ENCODE measurements at regions not wholly inside any gene's neighbourhood (a gene's known extent, or its start where the extent isn't known, plus 50 kb on each side); places are given as distances from the start of the nearest gene placed in this dataset.

DNA sequence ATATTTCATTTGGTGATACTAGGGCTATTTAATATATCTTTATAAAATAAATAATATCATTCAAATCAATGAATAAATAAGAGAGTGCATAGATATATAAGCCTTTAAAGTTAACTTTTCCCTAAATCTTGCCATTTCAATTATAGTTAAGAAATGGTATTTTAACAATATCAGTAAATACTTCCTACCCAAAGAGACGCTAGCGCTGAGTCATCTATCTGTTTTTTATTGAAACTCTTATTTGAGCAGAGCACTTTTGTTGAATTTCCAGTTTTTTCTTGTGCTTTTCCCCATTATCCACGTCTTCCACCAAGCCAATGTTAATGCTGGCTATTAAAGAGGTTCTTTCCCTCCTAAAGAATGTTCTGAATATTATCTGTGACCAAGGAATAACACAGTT is 639.3 kb downstream of the DSC3 start:
- no peak overlapping the region for H3K27ac ChIP-seq (ENCODE audit: insufficient read depth, low read length)
- H3K9me3 ChIP-seq (ENCODE audit: control insufficient read depth, insufficient read depth, low read depth, low read length) = no peaks in the 10 kb centered on the region
- no peaks in the 10 kb centered on the region for H3K27me3 ChIP-seq (ENCODE audit: control insufficient read depth, insufficient read depth, low read length)
- H3K4me2 ChIP-seq (ENCODE audit: extremely low read depth, insufficient read depth, low read length) = no peak overlapping the region
- no peak for DNase-seq (ENCODE audit: low read depth in 2 of 2)
- H3K4me1 ChIP-seq (ENCODE audit: control insufficient read depth, extremely low read depth, insufficient read depth, low read length) = no peaks in the 10 kb centered on the region
- H3K4me3 ChIP-seq (replicated peaks in 1 of 4; ENCODE audit: control extremely low read depth in 1 of 4, insufficient read depth in 1 of 4, low read depth in 3 of 4, low read length in 4 of 4) = no peak overlapping the region
- H2AFZ ChIP-seq (ENCODE audit: low read length) = no peak overlapping the region
- TF ChIP-seq, protein P1, sequence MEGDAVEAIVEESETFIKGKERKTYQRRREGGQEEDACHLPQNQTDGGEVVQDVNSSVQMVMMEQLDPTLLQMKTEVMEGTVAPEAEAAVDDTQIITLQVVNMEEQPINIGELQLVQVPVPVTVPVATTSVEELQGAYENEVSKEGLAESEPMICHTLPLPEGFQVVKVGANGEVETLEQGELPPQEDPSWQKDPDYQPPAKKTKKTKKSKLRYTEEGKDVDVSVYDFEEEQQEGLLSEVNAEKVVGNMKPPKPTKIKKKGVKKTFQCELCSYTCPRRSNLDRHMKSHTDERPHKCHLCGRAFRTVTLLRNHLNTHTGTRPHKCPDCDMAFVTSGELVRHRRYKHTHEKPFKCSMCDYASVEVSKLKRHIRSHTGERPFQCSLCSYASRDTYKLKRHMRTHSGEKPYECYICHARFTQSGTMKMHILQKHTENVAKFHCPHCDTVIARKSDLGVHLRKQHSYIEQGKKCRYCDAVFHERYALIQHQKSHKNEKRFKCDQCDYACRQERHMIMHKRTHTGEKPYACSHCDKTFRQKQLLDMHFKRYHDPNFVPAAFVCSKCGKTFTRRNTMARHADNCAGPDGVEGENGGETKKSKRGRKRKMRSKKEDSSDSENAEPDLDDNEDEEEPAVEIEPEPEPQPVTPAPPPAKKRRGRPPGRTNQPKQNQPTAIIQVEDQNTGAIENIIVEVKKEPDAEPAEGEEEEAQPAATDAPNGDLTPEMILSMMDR (conservative IDR thresholded peaks at IDR 0.05 in 1 of 2, IDR thresholded peaks at IDR 0.05 in 1 of 2; ENCODE audit: low read depth in 1 of 2, low read length in 2 of 2) = no peak
- no peak for TF ChIP-seq EZH2 (IDR thresholded peaks at IDR 0.05; ENCODE audit: low read length, missing control alignments)
- H3K9ac ChIP-seq (ENCODE audit: insufficient read depth, low read length) = no peak overlapping the region
- no peaks in the 10 kb centered on the region for H3K36me3 ChIP-seq (ENCODE audit: control insufficient read depth, insufficient read depth, low read length)
- H3K79me2 ChIP-seq (ENCODE audit: control insufficient read depth, insufficient read depth, low read length) = no peaks in the 10 kb centered on the region
- no peaks in the 10 kb centered on the region for H4K20me1 ChIP-seq (ENCODE audit: control insufficient read depth, extremely low read depth, insufficient read depth, low read length)

DNA sequence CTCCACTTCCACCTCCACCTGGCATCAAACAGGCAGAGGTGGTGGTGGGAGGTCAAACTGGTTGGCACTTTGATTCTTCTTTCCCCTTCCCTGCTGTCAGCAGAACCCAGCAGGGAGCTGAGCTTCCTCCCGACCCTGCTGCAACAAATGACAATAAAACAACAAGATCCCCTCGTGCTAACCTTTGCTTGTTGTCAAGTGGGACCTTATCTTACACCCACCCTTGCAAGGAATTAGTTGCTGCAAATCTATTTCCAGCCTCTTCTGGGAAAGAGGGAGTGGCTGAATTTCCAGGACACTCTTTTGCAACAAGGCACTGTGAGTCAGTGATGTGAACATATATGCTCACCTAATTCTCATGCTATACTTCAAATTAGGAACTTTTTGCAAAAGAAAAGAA is 655.1 kb downstream of the DSC3 start:
- Histone ChIP-seq H3K27ac (ENCODE audit: insufficient read depth, low read length) (no peak overlapping the region), H3K4me3 (replicated peaks in 1 of 4; ENCODE audit: control extremely low read depth in 1 of 4, insufficient read depth in 1 of 4, low read depth in 3 of 4, low read length in 4 of 4) (no peak overlapping the region), H3K4me1 (ENCODE audit: control insufficient read depth, extremely low read depth, insufficient read depth, low read length) (no peaks in the 10 kb centered on the region), H3K9me3 (ENCODE audit: control insufficient read depth, insufficient read depth, low read depth, low read length) (no peaks in the 10 kb centered on the region), H3K4me2 (ENCODE audit: extremely low read depth, insufficient read depth, low read length) (no peak overlapping the region), H2AFZ (ENCODE audit: low read length) (no peak overlapping the region), H3K36me3 (ENCODE audit: control insufficient read depth, insufficient read depth, low read length) (no peaks in the 10 kb centered on the region), H3K79me2 (ENCODE audit: control insufficient read depth, insufficient read depth, low read length) (no peaks in the 10 kb centered on the region), H3K27me3 (ENCODE audit: control insufficient read depth, insufficient read depth, low read length) (no peaks in the 10 kb centered on the region), H4K20me1 (ENCODE audit: control insufficient read depth, extremely low read depth, insufficient read depth, low read length) (no peaks in the 10 kb centered on the region), H3K9ac (ENCODE audit: insufficient read depth, low read length) (no peak overlapping the region)
- TF ChIP-seq EZH2 (IDR thresholded peaks at IDR 0.05; ENCODE audit: low read length, missing control alignments) = no peak
- TF ChIP-seq, protein P1 (conservative IDR thresholded peaks at IDR 0.05 in 1 of 2, IDR thresholded peaks at IDR 0.05 in 1 of 2; ENCODE audit: low read depth in 1 of 2, low read length in 2 of 2) = no peak
- no peak for DNase-seq (ENCODE audit: low read depth in 2 of 2)

DNA sequence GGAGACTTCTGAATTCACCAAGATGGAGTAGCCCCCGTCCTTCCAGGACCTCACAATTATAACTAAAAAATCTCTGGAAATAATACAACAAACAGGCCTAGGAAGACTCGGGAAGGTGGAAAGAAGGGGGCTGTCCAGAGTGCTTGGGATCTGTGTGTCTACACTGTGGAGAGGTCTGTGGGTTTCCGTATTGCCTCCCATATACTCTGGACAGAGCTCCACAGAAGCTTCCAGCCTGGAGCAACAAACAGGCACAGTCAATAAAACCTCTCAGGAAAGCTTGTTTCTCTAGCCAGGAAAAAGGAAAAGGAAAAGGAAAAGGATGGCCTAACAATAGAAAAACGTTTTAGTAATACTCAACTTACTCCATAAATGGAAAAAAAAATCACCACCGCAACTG is 655.9 kb downstream of the DSC3 start:
- no peak overlapping the region for H3K9ac ChIP-seq (ENCODE audit: insufficient read depth, low read length)
- H3K36me3 ChIP-seq (ENCODE audit: control insufficient read depth, insufficient read depth, low read length) = no peaks in the 10 kb centered on the region
- H4K20me1 ChIP-seq (ENCODE audit: control insufficient read depth, extremely low read depth, insufficient read depth, low read length) = no peaks in the 10 kb centered on the region
- H2AFZ ChIP-seq (ENCODE audit: low read length) = no peak overlapping the region
- no peak overlapping the region for H3K4me3 ChIP-seq (replicated peaks in 1 of 4; ENCODE audit: control extremely low read depth in 1 of 4, insufficient read depth in 1 of 4, low read depth in 3 of 4, low read length in 4 of 4)
- TF ChIP-seq EZH2 (IDR thresholded peaks at IDR 0.05; ENCODE audit: low read length, missing control alignments) = no peak
- TF ChIP-seq, protein P1 (conservative IDR thresholded peaks at IDR 0.05 in 1 of 2, IDR thresholded peaks at IDR 0.05 in 1 of 2; ENCODE audit: low read depth in 1 of 2, low read length in 2 of 2) = no peak
- no peaks in the 10 kb centered on the region for H3K79me2 ChIP-seq (ENCODE audit: control insufficient read depth, insufficient read depth, low read length)
- DNase-seq (ENCODE audit: low read depth in 2 of 2) = no peak
- H3K27me3 ChIP-seq (ENCODE audit: control insufficient read depth, insufficient read depth, low read length) = no peaks in the 10 kb centered on the region
- H3K4me2 ChIP-seq (ENCODE audit: extremely low read depth, insufficient read depth, low read length) = no peak overlapping the region
- no peak overlapping the region for H3K27ac ChIP-seq (ENCODE audit: insufficient read depth, low read length)
- no peaks in the 10 kb centered on the region for H3K4me1 ChIP-seq (ENCODE audit: control insufficient read depth, extremely low read depth, insufficient read depth, low read length)
- no peaks in the 10 kb centered on the region for H3K9me3 ChIP-seq (ENCODE audit: control insufficient read depth, insufficient read depth, low read depth, low read length)

Measured in fibroblast of lung (primary cell).